Psoas muscle (tissue), 7 donors: ENCODE measurements at regions not wholly inside any gene's neighbourhood (a gene's known extent, or its start where the extent isn't known, plus 50 kb on each side); places are given as distances from the start of the nearest gene placed in this dataset.

ENCODE experiments used
- ATAC-seq, 4 donors: fragments of 200-7000 bp; cut with Tn5 transposase; one replicate each; pipeline ENCODE4 v1.9.1; 2020; ENCODE audit warnings: moderate library complexity in 3 of 4, mild to moderate bottlenecking in 2 of 4
- DNase-seq, 2 donors: peaks; one replicate each; pipeline ENCODE4 v3.0.0-alpha.2; 2020
- H3K27ac ChIP-seq: fragments of 200-600 bp; one replicate; pipeline ENCODE4 v1.8.0; 2022
- H3K27me3 ChIP-seq, 3 donors: fragments of 200-600 bp in 1 of 3; one replicate each; pipeline versions ENCODE4 v1.6.1 to v1.8.0; 2013 to 2022; ENCODE audit warnings: low read length in 2 of 3, mild to moderate bottlenecking in 2 of 3, moderate library complexity in 1 of 3; ENCODE audit not compliant: insufficient read depth in 3 of 3
- H3K36me3 ChIP-seq, 2 donors: fragments of 200-600 bp in 1 of 2; one replicate each; pipeline versions ENCODE4 v1.6.1 to v1.8.0; 2013 to 2022; ENCODE audit warnings: low read depth in 1 of 2, mild to moderate bottlenecking in 1 of 2, moderate library complexity in 1 of 2; ENCODE audit not compliant: insufficient read depth in 1 of 2
- H3K4me1 ChIP-seq: fragments of 200-600 bp; one replicate; pipeline ENCODE4 v1.8.0; 2022
- H3K4me3 ChIP-seq: fragments of 200-600 bp; one replicate; pipeline ENCODE4 v1.8.0; 2022; ENCODE audit warnings: mild to moderate bottlenecking
- H3K9me3 ChIP-seq: fragments of 200-600 bp; one replicate; pipeline ENCODE4 v1.8.0; 2022
- WGBS, 3 donors: extraction: QIAGEN DNeasy Blood & Tissue Kit; methylation state at CpG; one replicate each; pipeline versions ENCODE4 v1.1.6 to v1.1.7; 2013; 5-methylcytosine and 5-hydroxymethylcytosine counted together
- intact Hi-C, 2 donors: fragments of 100-400 bp; cut with DNase I; formaldehyde crosslinking; loops; one replicate each; pipeline versions ENCODE4 v1.11.0 to v1.14.2; 2022
- TF ChIP-seq, protein P1 (sequence below): fragments of 200-600 bp; IDR thresholded peaks from one replicate; pipeline ENCODE4 v1.8.0; 2022; ENCODE audit warnings: antibody characterized with exemption
- donor health status: healthy with polysubstance abuse.
- donor health status: DM: no; HTN: no; CAD: no; lungs with moderate emphysema.
- donor health status: Bipolar disorder and iron deficiency.
- donor health status: healthy.
- donor health status: DM: yes; HTN: yes; CAD: no.
- donor health status: DM: no; HTN: no; CAD: no.
- donor health status: DM: yes; HTN: yes; CAD: no.

DNA sequence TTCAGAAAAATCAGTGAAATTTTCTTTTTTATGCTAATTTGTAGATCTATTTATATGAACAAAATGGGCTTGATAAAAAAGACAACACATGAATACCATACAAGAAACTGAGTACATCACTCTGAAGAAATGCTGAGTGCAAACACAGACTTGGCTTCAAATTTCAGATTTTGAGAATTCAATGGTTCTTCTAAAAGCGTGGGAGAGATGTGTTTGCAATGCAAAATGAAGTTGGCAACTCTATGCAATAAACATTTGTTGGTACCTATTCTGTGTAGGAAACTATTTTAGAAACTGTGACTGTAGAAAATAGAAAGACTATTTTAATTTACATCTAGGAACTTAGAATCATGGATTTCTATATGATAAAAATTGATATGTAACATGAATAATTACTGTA lies 1834.1 kb upstream of the CELF4 start:
- H3K27ac ChIP-seq = no peak overlapping the region
- no peak overlapping the region for H3K4me3 ChIP-seq
- no peaks in the 10 kb centered on the region for H3K36me3 ChIP-seq
- 58 to 69% (median 64%) methylated on average over 1 of the region's 1 CpG for WGBS, 3 donors
- no peaks in the 10 kb centered on the region for H3K4me1 ChIP-seq
- TF ChIP-seq, protein P1, sequence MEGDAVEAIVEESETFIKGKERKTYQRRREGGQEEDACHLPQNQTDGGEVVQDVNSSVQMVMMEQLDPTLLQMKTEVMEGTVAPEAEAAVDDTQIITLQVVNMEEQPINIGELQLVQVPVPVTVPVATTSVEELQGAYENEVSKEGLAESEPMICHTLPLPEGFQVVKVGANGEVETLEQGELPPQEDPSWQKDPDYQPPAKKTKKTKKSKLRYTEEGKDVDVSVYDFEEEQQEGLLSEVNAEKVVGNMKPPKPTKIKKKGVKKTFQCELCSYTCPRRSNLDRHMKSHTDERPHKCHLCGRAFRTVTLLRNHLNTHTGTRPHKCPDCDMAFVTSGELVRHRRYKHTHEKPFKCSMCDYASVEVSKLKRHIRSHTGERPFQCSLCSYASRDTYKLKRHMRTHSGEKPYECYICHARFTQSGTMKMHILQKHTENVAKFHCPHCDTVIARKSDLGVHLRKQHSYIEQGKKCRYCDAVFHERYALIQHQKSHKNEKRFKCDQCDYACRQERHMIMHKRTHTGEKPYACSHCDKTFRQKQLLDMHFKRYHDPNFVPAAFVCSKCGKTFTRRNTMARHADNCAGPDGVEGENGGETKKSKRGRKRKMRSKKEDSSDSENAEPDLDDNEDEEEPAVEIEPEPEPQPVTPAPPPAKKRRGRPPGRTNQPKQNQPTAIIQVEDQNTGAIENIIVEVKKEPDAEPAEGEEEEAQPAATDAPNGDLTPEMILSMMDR = no peak
- intact Hi-C loops = no loop called here
- peaks cover 0 to 2% (median 0%) of the 10 kb centered on the region in 3 donors for H3K27me3 ChIP-seq
- DNase-seq = no peak
- no peak for ATAC-seq
- H3K9me3 ChIP-seq = peaks cover 1% of the 10 kb centered on the region

DNA sequence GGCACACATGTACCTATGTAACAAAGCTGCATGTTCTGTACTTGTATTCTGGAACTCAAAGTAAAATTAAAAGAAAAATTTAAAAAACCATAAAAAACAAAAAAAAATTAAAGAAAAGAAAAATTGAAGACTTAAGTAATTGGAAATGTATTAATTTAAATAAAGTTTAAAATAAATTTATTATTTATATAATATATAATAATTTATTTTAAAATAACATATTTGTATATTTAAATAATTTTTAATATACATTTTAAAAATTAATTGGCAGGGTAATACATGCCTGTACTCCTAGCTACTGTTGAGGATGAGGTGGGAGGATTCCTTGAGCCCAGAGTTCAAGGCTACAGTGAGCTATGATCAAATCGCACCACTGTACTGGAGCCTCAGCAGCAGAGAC lies 1830.6 kb upstream of the CELF4 start:
- H3K27me3 ChIP-seq = peaks cover 0 to 2% (median 0%) of the 10 kb centered on the region in 3 donors
- whole genome bisulfite sequencing, 3 donors = 93 to 98% (median 93%) methylated on average over 1 of the region's 1 CpG
- TF ChIP-seq, protein P1 = no peak
- DNase-seq = no peak
- no peak for ATAC-seq
- no peak overlapping the region for H3K27ac ChIP-seq
- peaks cover 4% of the 10 kb centered on the region for H3K9me3 ChIP-seq
- H3K36me3 ChIP-seq = no peaks in the 10 kb centered on the region
- H3K4me1 ChIP-seq = no peaks in the 10 kb centered on the region
- H3K4me3 ChIP-seq = no peak overlapping the region
- intact Hi-C loops = no loop called here

DNA sequence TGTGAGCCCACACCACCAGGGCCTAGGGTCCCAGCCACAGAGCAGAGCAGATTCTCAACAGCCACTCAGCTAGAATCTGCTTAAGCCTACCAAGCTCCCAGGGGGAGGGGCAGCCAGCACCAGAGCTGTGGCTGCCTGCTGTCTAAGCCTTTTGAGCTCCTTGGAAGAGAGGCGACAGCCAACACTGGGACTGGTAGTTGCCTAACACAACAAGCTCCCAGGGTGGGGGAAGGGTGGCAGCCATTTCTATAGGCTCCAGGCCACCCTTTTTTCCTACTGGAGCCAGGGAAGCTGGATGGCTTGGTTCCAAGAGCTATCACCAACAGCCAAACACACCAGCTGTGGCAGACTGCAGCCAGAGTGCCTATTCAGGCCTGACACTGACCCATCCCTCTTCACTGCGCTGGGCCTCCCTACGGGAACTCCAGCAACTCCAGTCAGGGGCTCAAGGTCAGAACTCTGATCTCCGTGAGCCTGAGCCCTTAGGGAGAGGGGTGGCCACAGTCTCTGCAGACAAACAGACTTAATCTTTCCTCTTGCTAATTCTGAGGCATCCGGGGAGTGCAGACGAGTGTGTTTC lies 1824.3 kb upstream of the CELF4 start:
- DNase-seq (no peak), ATAC-seq (no peak)
- Histone ChIP-seq H3K4me3 (no peak overlapping the region), H3K9me3 (peaks cover 4% of the 10 kb centered on the region), H3K4me1 (no peaks in the 10 kb centered on the region), H3K27me3 (no peaks in the 10 kb centered on the region), H3K27ac (no peak overlapping the region), H3K36me3 (no peaks in the 10 kb centered on the region)
- WGBS, 3 donors = 48 to 49% (median 49%) methylated on average over 6 of the region's 6 CpGs
- TF ChIP-seq, protein P1 = no peak
- intact Hi-C loops = loop anchor here in 1 of 2 donors (5.0 kb wide), 1 partner anchor 47 kb away; no protein-coding TSS in a partner anchor

DNA sequence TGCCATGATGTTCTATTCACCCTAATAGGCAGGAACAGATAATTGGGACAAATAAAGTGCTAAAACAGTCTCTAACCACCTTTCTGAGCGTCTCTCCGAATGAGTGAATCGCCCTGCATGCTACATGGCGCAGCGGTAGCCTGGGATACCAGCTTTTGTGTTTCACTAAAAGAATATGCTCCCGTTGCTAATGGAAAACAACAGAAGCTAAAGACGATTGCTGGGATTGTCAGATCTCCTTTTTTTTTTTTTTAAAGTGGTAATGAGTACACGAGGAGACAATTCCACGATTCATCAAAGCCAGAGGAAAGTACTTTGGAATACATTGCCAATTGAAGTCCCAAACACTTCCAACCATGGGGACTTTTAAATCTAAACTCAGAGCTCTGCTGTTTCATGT lies 1815.3 kb upstream of the CELF4 start:
- H3K9me3 ChIP-seq = no peaks in the 10 kb centered on the region
- DNase-seq (no peak), ATAC-seq (no peak)
- WGBS, 3 donors = 66 to 75% (median 68%) methylated on average over 9 of the region's 9 CpGs
- no peak overlapping the region for H3K4me3 ChIP-seq
- H3K36me3 ChIP-seq = no peaks in the 10 kb centered on the region
- no peak overlapping the region for H3K27ac ChIP-seq
- intact Hi-C loops = no loop called here
- H3K27me3 ChIP-seq = no peaks in the 10 kb centered on the region
- H3K4me1 ChIP-seq = no peaks in the 10 kb centered on the region
- TF ChIP-seq, protein P1 = no peak

DNA sequence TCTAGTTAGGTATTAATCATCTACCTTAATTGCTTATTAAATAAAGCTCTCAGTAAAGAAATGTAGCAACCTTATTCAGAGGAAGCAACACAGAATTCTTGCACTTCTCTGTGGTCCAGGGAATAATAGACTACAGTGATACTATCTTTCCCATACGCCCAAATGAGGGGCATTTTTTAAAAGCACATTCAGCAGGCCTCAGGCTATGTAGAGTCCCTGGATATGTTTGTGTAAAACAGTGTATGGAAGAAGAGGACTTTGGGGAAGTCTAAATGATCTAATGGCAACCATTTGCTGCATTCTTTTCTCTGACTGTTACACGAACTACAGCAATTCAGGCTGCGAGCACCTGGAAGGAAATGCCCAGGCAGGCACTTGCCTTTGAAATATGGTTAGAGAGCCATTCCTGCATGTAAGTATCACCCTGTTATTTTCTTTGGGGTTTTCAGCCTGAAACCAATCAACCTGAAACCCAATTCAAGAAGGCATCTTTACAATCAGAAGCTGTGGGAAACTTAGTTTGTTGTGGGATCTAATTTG lies 1814.7 kb upstream of the CELF4 start:
- no peak for ATAC-seq
- Histone ChIP-seq H3K27me3 (no peaks in the 10 kb centered on the region), H3K36me3 (no peaks in the 10 kb centered on the region), H3K4me3 (no peak overlapping the region), H3K27ac (no peak overlapping the region), H3K9me3 (no peaks in the 10 kb centered on the region), H3K4me1 (no peaks in the 10 kb centered on the region)
- DNase-seq = no peak
- TF ChIP-seq, protein P1 = no peak
- intact Hi-C loops = no loop called here
- WGBS, 3 donors = 72 to 84% (median 82%) methylated on average over 3 of the region's 3 CpGs
